Fibroblast of villous mesenchyme (primary cell): ENCODE measurements at regions not wholly inside any gene's neighbourhood (a gene's known extent, or its start where the extent isn't known, plus 50 kb on each side); places are given as distances from the start of the nearest gene placed in this dataset.
"Not testable (repeated sequence)": the region's sequence is repeated elsewhere in the genome, so short reads cannot be mapped to it uniquely, and the experiment has no call there.

Experiments
- DNase-seq: peaks from one replicate; pipeline ENCODE4 v3.0.0-alpha.2; 2010; ENCODE audit warnings: low read depth
- H3K4me3 ChIP-seq: 2 replicates; pipeline ENCODE4 v1.5.1; 2011; ENCODE audit warnings: low read depth, mild to moderate bottlenecking, low read length
- CTCF ChIP-seq: IDR thresholded peaks from 2 replicates; pipeline ENCODE4 v1.5.1; 2012; ENCODE audit warnings: low read depth, mild to moderate bottlenecking, low read length; ENCODE audit not compliant: insufficient read depth

GRCh38 chr10:118873091-118873737 is 118.4 kb upstream of the CACUL1 start:
- TF ChIP-seq CTCF: no peak
- H3K4me3 ChIP-seq: no peak overlapping the region
- DNase-seq: peak; percentile 68

GRCh38 chr10:118873738-118874105 is 119.0 kb upstream of the CACUL1 start:
- no peak for TF ChIP-seq CTCF
- DNase-seq: no peak

GRCh38 chr10:118874171-118874570 is 119.4 kb upstream of the CACUL1 start:
- H3K4me3 ChIP-seq: no peak overlapping the region
- no peak for TF ChIP-seq CTCF
- DNase-seq: no peak

More at GRCh38 chr10:118873738-118874105, 119.0 kb upstream of the CACUL1 start:
- no peak overlapping the region for H3K4me3 ChIP-seq

- no peak for TF ChIP-seq CTCF
- no peak for DNase-seq
- no peak overlapping the region for H3K4me3 ChIP-seq
Observed at GRCh38 chr10:118875087-118875486, 120.3 kb upstream of the CACUL1 start.

GRCh38 chr10:118882741-118883140 is 128.0 kb upstream of the CACUL1 start:
- DNase-seq: no peak
- H3K4me3 ChIP-seq: no peak overlapping the region

GRCh38 chr10:118892255-118892654 is 137.3 kb upstream of the NANOS1 start:
- DNase-seq: no peak
- H3K4me3 ChIP-seq: no peak overlapping the region
- TF ChIP-seq CTCF: no peak

More at GRCh38 chr10:118882741-118883140, 128.0 kb upstream of the CACUL1 start:
- no peak for TF ChIP-seq CTCF

GRCh38 chr10:118894891-118895290 is 134.6 kb upstream of the NANOS1 start:
- H3K4me3 ChIP-seq, DNase-seq: not testable (repeated sequence)
